Transverse colon (tissue), 4 donors: ENCODE measurements at regions not wholly inside any gene's neighbourhood (a gene's known extent, or its start where the extent isn't known, plus 50 kb on each side); places are given as distances from the start of the nearest gene placed in this dataset.

Source experiments
- CTCF ChIP-seq, 5 experiments: fragments of 200-600 bp in 3 of 5; fragments of 450-650 bp in 2 of 5; sonication (generic) in 3 of 5; IDR thresholded peaks; 1 replicate in 2 of 5; 2 replicates in 3 of 5; pipeline ENCODE4 v1.5.1; 2016 to 2017; ENCODE audit warnings: antibody characterized with exemption in 5 of 5, inconsistent platforms in 3 of 5, mild to moderate bottlenecking in 2 of 5, moderate library complexity in 1 of 5
- EP300 ChIP-seq: sonication (generic); formaldehyde crosslinking; IDR thresholded peaks from one replicate; pipeline ENCODE4 v1.6.1; 2017; ENCODE audit warnings: antibody characterized with exemption, low read depth
- POLR2A ChIP-seq: fragments of 450-650 bp; IDR thresholded peaks from one replicate; pipeline ENCODE4 v1.6.1; 2016; ENCODE audit warnings: antibody characterized with exemption, mild to moderate bottlenecking, moderate library complexity
- POLR2AphosphoS5 ChIP-seq, 3 donors: sonication (generic); formaldehyde crosslinking; IDR thresholded peaks; one replicate each; pipeline ENCODE4 v1.6.1; 2016; ENCODE audit warnings: antibody characterized with exemption in 3 of 3

- TF ChIP-seq CTCF (IDR thresholded peaks at IDR 0.05) (no peak), POLR2AphosphoS5 (IDR thresholded peaks at IDR 0.05) (no peak), POLR2A (no peak), EP300 (no peak)
These were observed 70.0 kb upstream of the ELAC2 start for GRCh38 chr17:13087802-13088201.
